ENCODE measurements at regions not wholly inside any gene's neighbourhood (a gene's known extent, or its start where the extent isn't known, plus 50 kb on each side); places are given as distances from the start of the nearest gene placed in this dataset.

DNA sequence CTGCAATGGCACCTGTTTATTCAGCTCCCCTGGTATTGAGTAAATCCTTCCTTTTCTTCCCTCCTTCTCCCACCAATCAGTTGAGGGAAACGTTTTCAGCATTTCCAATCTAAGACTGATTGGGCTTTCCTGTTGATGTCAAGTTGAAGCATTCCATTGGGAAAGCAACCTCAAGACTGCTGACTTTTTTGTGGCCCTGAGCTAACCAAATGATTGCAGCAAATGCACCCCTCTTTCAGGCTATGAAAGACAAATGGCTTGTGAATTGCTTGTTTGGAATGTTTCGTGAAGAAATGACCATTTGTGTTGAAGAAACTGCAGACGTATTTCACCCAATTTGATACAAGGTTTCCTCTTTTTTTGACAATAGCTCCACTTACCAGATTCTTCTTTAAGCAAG, 303.5 kb downstream of the EPHA4 start (continued):
- TF ChIP-seq, protein P1, sequence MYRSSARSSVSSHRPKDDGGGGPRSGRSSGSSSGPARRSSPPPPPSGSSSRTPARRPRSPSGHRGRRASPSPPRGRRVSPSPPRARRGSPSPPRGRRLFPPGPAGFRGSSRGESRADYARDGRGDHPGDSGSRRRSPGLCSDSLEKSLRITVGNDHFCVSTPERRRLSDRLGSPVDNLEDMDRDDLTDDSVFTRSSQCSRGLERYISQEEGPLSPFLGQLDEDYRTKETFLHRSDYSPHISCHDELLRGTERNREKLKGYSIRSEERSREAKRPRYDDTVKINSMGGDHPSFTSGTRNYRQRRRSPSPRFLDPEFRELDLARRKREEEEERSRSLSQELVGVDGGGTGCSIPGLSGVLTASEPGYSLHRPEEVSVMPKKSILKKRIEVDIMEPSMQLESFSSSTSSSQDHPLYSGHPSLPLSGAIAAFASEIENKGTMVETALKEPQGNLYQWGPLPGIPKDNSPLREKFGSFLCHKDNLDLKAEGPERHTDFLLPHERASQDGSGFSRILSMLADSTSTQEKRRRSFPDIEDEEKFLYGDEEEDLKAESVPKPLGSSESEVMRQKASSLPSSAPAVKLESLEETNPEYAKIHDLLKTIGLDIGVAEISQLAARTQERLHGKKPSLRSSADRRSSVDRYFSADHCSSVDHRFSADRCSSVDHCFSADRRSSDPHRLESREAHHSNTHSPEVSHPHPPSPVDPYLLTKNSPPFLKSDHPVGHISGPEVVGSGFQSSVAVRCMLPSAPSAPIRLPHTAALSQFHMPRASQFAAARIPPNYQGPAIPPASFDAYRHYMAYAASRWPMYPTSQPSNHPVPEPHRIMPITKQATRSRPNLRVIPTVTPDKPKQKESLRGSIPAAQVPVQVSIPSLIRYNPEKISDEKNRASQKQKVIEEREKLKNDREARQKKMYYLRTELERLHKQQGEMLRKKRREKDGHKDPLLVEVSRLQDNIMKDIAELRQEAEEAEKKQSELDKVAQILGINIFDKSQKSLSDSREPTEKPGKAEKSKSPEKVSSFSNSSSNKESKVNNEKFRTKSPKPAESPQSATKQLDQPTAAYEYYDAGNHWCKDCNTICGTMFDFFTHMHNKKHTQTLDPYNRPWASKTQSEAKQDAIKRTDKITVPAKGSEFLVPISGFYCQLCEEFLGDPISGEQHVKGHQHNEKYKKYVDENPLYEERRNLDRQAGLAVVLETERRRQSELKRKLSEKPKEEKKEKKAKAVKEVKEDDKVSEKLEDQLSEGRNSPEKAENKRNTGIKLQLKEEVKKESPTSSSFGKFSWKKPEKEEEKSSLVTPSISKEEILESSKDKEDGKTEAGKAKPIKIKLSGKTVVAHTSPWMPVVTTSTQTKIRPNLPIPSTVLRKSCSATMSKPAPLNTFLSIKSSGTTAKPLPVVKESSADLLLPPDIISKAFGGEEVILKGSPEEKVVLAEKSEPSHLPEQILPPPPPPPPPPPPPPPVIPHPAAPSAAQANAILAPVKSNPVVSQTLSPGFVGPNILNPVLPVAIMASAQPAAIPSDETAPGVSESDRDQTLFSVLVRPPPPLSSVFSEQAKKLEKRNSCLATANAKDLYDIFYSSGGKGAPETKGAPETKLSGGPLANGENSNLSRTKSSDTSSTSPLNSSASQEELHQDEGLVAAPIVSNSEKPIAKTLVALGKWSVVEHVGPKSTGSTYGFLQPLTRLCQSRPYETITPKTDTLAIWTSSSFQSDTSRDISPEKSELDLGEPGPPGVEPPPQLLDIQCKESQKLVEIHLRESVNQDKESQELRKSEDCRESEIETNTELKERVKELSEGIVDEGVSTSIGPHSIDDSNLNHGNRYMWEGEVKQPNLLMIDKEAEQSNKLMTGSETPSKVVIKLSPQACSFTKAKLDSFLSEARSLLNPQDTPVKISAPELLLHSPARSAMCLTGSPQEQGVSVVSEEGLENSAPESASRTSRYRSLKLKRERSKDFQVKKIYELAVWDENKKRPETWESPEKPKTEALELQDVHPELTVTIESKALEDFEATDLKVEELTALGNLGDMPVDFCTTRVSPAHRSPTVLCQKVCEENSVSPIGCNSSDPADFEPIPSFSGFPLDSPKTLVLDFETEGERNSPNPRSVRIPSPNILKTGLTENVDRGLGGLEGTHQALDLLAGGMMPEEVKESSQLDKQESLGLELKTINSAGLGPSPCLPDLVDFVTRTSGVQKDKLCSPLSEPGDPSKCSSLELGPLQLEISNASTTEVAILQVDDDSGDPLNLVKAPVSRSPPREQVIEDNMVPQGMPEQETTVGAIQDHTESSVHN (IDR thresholded peaks at IDR 0.05; ENCODE audit: borderline replicate concordance in 1 of 2, low read depth in 1 of 2), result no peak
- no peak for TF ChIP-seq HMGN3 (IDR thresholded peaks at IDR 0.05; ENCODE audit: borderline replicate concordance, extremely low read depth, insufficient read length, low read depth, low read length)
- no peak for TF ChIP-seq MTA2 (IDR thresholded peaks at IDR 0.05; ENCODE audit: low read depth)
- no peak for TF ChIP-seq HNRNPL (IDR thresholded peaks at IDR 0.05; ENCODE audit: low read depth, low read length)
- no peak for TF ChIP-seq ZNF75A (CRISPR knock-in tag; IDR thresholded peaks at IDR 0.05)
- TF ChIP-seq FOXJ2 (tag; IDR thresholded peaks at IDR 0.05), result no peak
- TF ChIP-seq, protein P2, sequence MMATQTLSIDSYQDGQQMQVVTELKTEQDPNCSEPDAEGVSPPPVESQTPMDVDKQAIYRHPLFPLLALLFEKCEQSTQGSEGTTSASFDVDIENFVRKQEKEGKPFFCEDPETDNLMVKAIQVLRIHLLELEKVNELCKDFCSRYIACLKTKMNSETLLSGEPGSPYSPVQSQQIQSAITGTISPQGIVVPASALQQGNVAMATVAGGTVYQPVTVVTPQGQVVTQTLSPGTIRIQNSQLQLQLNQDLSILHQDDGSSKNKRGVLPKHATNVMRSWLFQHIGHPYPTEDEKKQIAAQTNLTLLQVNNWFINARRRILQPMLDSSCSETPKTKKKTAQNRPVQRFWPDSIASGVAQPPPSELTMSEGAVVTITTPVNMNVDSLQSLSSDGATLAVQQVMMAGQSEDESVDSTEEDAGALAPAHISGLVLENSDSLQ (IDR thresholded peaks at IDR 0.05), result no peak
- no peak for TF ChIP-seq THAP12 (CRISPR knock-in tag; IDR thresholded peaks at IDR 0.05)
- no peak for TF ChIP-seq HOMEZ (CRISPR knock-in tag; IDR thresholded peaks at IDR 0.05)
- TF ChIP-seq, protein P3, sequence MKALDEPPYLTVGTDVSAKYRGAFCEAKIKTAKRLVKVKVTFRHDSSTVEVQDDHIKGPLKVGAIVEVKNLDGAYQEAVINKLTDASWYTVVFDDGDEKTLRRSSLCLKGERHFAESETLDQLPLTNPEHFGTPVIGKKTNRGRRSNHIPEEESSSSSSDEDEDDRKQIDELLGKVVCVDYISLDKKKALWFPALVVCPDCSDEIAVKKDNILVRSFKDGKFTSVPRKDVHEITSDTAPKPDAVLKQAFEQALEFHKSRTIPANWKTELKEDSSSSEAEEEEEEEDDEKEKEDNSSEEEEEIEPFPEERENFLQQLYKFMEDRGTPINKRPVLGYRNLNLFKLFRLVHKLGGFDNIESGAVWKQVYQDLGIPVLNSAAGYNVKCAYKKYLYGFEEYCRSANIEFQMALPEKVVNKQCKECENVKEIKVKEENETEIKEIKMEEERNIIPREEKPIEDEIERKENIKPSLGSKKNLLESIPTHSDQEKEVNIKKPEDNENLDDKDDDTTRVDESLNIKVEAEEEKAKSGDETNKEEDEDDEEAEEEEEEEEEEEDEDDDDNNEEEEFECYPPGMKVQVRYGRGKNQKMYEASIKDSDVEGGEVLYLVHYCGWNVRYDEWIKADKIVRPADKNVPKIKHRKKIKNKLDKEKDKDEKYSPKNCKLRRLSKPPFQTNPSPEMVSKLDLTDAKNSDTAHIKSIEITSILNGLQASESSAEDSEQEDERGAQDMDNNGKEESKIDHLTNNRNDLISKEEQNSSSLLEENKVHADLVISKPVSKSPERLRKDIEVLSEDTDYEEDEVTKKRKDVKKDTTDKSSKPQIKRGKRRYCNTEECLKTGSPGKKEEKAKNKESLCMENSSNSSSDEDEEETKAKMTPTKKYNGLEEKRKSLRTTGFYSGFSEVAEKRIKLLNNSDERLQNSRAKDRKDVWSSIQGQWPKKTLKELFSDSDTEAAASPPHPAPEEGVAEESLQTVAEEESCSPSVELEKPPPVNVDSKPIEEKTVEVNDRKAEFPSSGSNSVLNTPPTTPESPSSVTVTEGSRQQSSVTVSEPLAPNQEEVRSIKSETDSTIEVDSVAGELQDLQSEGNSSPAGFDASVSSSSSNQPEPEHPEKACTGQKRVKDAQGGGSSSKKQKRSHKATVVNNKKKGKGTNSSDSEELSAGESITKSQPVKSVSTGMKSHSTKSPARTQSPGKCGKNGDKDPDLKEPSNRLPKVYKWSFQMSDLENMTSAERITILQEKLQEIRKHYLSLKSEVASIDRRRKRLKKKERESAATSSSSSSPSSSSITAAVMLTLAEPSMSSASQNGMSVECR (CRISPR knock-in tag; IDR thresholded peaks at IDR 0.05), result no peak

Measured in K562 (cell line).